GM12892 (cell line): ENCODE measurements at regions not wholly inside any gene's neighbourhood (a gene's known extent, or its start where the extent isn't known, plus 50 kb on each side); places are given as distances from the start of the nearest gene placed in this dataset.

Experiments used
- DNase-seq: peaks from one replicate; pipeline ENCODE4 v3.0.0; 2011; ENCODE audit not compliant: insufficient read length
- FAIRE-seq: peaks from 2 replicates; lab custom pipeline; 2011; peaks lifted over from hg19 to GRCh38; lab: Jason Lieb, UNC
- POLR2A ChIP-seq: IDR thresholded peaks from 2 replicates; pipeline ENCODE4 v1.6.1; 2011; ENCODE audit warnings: low read depth, low read length, control low read depth
- POLR2AphosphoS5 ChIP-seq: IDR thresholded peaks from 2 replicates; pipeline ENCODE4 v1.6.1; 2011; ENCODE audit warnings: low read depth, low read length, control low read depth
- TAF1 ChIP-seq: IDR thresholded peaks from 2 replicates; pipeline ENCODE4 v1.6.1; 2011; ENCODE audit warnings: low read depth, mild to moderate bottlenecking, control low read depth, low read length, borderline replicate concordance

DNA sequence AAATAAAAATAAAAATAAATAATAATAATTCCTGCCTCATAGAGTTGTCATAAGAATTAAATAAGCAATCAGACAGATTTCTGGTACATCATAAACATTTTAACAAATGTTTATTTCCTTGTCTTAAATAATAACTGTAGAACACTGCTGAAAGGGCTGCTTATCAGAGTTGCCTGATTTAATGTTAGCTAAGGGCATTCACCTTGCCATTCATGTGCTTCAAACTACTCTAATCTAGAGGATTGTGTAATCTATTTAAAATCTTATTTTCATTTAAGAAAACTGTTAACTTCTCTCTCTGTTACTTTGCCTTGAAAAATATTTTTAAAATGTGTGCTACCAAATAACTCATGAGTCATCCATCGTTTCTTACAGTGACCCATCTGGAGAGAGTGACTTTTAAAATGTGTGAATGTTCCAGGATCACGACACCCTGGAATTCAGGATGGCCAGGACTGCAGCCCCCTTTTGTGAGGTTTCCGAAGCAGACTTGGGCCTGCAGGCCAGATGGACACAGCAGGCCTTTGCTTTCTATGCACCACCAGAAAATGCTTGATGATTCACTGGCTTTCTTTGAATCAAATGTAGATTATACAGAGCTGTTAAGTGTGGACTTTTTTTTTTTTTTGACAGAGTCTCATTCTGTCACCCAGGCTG is 109.1 kb upstream of the TNS3 start:
- no peak for FAIRE-seq
- TF ChIP-seq POLR2A (no peak), POLR2AphosphoS5 (no peak), TAF1 (no peak)
- no peak for DNase-seq

DNA sequence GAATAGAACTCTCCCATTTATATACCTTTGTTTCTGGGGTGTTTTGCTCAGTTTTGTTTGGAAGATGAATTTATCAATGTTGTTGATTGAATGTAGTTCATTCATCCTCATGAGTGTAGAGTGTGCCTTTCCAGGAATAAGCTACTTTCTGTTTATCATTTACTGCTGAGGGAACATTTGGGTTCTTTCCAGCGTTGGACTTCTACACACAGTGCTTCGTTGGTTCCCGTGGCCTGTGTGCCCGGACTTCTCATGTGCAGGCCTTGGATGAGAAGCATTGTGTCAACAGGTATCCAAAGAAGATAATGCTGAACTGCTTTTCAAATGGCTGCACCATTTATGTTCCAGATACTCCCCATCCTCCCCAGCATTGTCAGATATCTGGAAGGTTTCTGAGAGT is 107.6 kb upstream of the TNS3 start:
- no peak for DNase-seq
- no peak for TF ChIP-seq POLR2A
- TF ChIP-seq POLR2AphosphoS5: no peak
- TF ChIP-seq TAF1: no peak
- FAIRE-seq: no peak

DNA sequence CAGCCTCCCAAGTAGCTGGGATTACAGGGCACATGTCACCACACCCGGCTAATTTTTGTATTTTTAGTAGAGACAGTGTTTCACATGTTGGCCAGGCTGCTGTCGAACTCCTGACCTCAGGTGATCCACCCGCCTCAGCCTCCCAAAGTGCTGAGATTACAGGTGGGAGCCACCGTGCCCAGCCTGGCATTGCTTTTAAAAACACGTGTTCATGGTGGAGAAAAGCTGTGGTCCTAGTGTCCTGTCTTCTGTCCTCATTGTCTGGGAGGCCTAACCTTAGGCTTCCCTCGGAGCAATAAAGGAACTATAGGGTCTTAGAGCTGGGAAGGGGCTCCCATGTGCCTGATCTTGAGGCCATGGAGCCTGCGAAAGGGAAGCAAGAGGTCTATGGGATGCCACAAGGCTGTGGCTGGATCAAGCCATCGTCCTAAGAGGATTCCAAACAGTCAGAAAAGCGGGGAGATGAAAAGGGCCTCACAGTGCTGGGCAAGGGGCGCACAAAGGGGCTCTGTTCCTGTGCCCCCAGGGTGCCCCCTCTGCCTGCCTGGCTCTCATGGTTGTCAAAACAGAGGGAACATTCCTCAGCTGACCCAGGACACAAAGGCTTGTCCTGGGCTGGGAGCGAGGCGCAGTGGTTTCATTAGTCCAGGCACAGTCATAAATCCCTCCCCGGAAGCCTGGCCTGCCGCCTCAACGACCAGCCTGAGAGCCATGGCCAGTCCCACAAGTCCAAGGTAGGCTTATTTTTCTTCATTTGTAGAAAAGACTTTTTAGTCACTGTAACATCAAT is 106.6 kb upstream of the TNS3 start:
- no peak for TF ChIP-seq TAF1
- TF ChIP-seq POLR2AphosphoS5: no peak
- TF ChIP-seq POLR2A: no peak
- no peak for DNase-seq
- FAIRE-seq: no peak

DNA sequence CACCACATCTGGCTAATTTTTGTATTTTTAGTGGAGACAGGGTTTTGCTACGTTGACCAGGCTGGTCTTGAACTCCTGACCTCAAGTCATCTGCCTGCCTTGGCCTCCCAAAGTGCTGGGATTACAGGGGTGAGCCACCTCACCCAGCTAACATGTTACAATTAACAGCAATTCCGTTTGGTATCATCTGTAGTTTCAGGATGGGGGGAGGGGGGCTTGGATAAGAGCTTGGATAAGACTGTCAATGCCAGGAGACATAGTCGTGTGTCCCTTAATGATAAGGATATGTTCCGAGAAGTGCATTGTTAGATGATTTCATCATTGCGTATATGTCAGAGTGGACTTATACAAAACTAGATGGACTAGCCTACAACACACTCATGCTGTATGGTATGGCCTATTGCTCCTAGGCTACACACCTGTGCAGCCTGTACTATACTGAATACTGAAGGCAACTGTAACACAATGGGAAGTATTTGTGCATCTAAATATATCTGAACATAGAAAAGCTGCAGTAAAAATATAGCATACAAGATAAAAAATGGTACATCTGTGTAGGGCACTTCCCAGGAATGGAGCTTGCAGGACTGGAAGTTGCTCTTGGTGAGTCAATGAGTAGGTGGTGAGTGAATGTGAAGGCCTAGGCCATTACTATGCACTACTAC is 103.9 kb upstream of the TNS3 start:
- DNase-seq (no peak), FAIRE-seq (peak; percentile 58)
- TF ChIP-seq POLR2A (no peak), TAF1 (no peak), POLR2AphosphoS5 (no peak)

DNA sequence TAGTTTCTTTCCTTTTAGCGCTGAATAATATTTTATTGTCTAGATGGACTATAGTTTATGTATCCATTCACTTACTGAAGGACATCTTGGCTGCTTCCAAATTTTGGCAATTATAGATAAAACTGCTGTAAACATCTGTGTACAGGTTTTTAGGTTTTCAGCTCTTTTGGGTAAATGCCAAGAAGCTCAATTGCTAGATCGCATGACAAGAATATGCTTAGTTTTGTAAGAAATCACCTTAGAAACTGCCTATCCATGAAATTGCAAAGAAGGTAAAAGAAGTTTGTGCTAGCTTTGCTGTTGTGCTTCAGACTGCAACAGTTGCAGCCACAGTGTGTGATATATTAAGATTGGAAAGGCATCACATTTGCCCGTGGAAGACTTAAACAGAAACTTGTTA is 103.2 kb upstream of the TNS3 start:
- no peak for DNase-seq
- no peak for TF ChIP-seq POLR2AphosphoS5
- no peak for TF ChIP-seq POLR2A
- TF ChIP-seq TAF1: no peak
- no peak for FAIRE-seq

DNA sequence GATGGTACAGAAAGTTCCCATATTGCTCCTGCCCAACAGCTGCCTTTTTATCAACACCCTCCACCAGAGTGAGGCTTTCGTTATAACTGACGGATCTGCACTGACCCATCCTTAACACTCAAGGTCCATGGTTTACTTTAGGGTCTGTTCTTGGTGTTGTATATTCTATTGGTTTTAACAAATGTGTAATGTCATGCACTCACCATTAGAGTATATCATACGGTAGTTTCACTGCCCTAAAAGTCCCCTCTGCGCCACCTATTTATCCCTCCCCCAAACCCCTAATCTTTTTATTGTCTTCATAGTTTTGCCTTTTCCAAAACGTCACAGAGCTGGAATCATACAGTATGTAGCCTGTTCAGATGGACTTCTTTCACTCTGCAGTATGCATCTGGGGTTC is 102.8 kb upstream of the TNS3 start:
- no peak for FAIRE-seq

DNA sequence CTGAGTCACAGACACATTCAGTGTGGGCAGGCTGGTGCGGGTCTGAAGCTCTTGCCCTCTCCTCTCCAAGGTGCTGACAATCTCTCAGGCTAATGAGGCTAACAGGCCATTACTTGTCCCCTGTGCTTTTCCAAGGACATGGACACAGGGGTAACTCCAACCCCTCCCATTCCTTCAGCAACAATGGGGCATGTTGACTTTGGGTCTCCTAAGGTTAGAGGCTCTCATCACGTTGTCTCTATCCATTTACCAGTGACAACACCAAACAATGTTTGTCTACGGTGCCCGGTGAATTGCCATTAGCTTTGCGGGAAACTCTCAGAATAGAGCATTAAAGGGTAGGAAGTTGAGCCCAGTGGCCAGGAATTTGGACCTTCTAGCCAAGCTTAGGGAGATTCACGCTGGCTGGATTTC is 101.6 kb upstream of the TNS3 start:
- no peak for DNase-seq
- no peak for TF ChIP-seq POLR2AphosphoS5
- TF ChIP-seq TAF1: no peak
- FAIRE-seq: no peak

More for the DNA sequence above, 102.8 kb upstream of the TNS3 start:
- TF ChIP-seq POLR2AphosphoS5: no peak
- no peak for TF ChIP-seq TAF1
- TF ChIP-seq POLR2A: no peak
- no peak for DNase-seq

DNA sequence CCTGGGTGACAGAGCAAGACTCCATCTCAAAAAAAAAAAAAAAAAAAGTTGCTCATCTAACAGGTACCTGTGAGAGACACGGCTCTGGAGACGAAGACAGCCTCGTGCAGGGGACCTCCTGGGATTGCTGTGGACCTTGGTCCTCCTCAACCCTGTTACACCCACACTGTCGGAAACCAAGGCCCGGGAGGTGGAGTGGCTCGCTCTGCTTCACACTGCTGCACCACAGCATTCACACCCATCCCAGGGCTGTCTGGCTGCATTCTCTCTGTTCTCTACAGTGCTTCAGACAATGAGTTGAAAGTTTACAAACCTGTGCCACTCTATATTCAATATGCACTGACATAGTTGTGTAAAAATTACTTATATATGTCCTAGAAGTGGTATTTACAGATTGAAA is 101.0 kb upstream of the TNS3 start:
- FAIRE-seq (no peak), DNase-seq (no peak)
- no peak for TF ChIP-seq POLR2AphosphoS5
- TF ChIP-seq POLR2A: no peak
- no peak for TF ChIP-seq TAF1

DNA sequence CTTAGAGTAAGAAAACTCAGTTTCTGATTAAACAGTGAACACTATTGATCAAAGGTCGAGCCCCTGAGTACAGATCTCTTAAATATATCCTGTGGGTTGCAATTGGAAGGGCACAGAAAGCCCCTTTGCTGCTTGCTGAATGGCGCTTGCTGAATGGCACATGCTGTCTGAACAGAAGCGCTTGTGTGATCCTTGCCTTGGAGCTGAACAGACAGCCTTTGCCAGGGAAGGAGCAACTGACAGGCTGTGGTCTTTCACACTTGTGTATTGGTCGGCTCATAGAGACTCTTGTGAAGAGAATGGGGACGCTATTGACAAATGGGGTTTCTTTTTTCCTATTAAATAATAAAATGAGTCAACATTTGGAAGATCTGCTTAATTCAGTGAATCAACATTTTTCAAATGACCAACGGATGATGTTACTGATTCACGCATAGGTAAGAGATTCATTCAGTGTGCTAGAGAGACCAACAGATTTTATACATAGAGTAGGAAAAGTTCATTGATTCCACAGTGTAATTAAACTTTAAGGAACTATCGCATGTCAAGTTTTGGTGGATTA is 99.4 kb upstream of the TNS3 start:
- DNase-seq (no peak), FAIRE-seq (no peak)
- TF ChIP-seq POLR2A (no peak), TAF1 (no peak), POLR2AphosphoS5 (no peak)

DNA sequence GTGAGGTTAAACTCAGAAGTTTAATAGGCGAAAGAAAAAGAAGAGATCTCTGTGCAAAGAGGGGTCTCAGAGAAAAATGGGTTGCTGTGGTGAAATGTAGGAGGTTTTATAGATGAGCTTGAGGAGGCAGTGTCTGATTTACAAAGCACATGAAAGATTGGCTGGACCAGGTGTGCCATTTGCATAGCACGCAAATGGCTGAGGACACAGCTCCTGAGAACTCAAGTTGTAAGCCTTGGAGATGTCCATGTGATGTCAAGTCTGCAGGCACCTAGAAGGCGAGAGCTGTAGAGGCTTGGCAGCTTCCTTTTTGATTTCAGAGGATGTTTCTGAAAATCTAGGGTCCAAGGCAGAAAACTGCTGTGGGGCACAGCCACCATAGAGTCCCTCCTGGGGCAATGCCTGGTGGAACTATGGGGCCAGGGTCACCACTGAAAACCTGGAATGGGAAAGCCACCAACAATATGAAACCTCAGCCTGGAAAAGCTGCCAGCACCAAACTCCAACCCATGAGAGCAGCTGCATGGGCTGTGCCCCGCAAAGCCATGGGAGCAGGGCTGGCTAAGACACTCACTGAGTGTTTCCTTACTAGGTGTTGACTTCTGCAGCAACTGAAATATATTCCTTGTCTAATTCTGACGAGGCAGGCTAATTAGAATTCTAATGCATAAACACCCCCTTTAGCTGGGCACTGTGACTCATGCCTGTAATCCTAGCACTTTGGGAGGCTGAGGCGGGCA is 96.9 kb upstream of the TNS3 start:
- FAIRE-seq (no peak), DNase-seq (no peak)
- no peak for TF ChIP-seq POLR2A
- no peak for TF ChIP-seq TAF1
- TF ChIP-seq POLR2AphosphoS5: no peak

DNA sequence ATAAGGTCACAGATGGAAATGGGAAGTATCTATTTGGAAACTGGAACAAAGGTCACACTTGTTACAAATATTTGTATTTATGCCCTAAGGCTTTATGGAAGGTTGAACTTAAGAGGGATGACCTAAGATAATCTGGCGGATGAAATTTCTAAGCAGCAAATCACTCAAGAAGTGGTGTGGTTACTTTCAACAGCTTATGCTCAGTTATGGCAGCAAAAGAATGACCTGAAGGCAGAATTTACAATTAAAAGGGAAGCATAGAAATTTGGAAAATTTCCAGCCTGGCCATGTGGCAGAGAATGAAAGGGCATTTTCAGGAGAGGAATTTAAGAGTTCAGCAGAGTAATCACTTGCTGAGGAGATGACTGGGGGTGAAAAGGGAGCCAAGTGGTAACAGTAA is 95.8 kb upstream of the TNS3 start:
- FAIRE-seq: no peak
- DNase-seq: no peak
- TF ChIP-seq TAF1: no peak
- no peak for TF ChIP-seq POLR2A
- no peak for TF ChIP-seq POLR2AphosphoS5
